Uterus (tissue), 3 donors: ENCODE measurements at regions not wholly inside any gene's neighbourhood (a gene's known extent, or its start where the extent isn't known, plus 50 kb on each side); places are given as distances from the start of the nearest gene placed in this dataset.

Source experiments
- DNase-seq, 2 donors: peaks; one replicate each; pipeline ENCODE4 v3.0.0-alpha.2; 2019 to 2020
- H3K27ac ChIP-seq, 2 donors: fragments of 200-600 bp; sonication (generic); 1 replicate in 1 of 2; 2 replicates in 1 of 2; pipeline ENCODE4 v1.5.1; 2016 to 2018
- H3K27me3 ChIP-seq, 2 donors: fragments of 200-600 bp; sonication (generic); one replicate each; pipeline ENCODE4 v1.5.1; 2018 to 2019; ENCODE audit warnings: control low read depth in 1 of 2
- H3K36me3 ChIP-seq, 2 donors: fragments of 200-600 bp; sonication (generic); one replicate each; pipeline ENCODE4 v1.5.1; 2019; ENCODE audit warnings: control low read depth in 1 of 2
- H3K4me1 ChIP-seq, 2 donors: fragments of 200-600 bp; sonication (generic); one replicate each; pipeline ENCODE4 v1.5.1; 2018 to 2019; ENCODE audit warnings: control low read depth in 1 of 2
- H3K4me3 ChIP-seq, 2 donors: fragments of 200-600 bp; sonication (generic); 1 replicate in 1 of 2; 2 replicates in 1 of 2; pipeline ENCODE4 v1.5.1; 2018 to 2019; ENCODE audit warnings: mild to moderate bottlenecking in 1 of 2
- H3K9me3 ChIP-seq, 2 donors: fragments of 200-600 bp; sonication (generic); one replicate each; pipeline ENCODE4 v1.5.1; 2019; ENCODE audit warnings: control low read depth in 1 of 2
- POLR2A ChIP-seq, 2 donors: fragments of 450-650 bp; IDR thresholded peaks; one replicate each; pipeline ENCODE4 v1.6.1; 2016; ENCODE audit warnings: antibody characterized with exemption in 2 of 2, mild to moderate bottlenecking in 1 of 2, moderate library complexity in 1 of 2
- intact Hi-C: fragments of 100-400 bp; cut with DNase I; formaldehyde crosslinking; loops from one replicate; pipeline ENCODE4 v1.15.1; 2023; ENCODE audit warnings: low total_unique reads
- TF ChIP-seq, protein P1 (sequence below), 4 experiments: fragments of 200-600 bp in 2 of 4; fragments of 450-650 bp in 2 of 4; sonication (generic) in 2 of 4; IDR thresholded peaks; one replicate each; pipeline ENCODE4 v1.5.1; 2016 to 2019; ENCODE audit warnings: antibody characterized with exemption in 4 of 4, mild to moderate bottlenecking in 2 of 4, moderate library complexity in 1 of 4
- donor health status: DM: yes; HTN: yes; CAD: no.

DNA sequence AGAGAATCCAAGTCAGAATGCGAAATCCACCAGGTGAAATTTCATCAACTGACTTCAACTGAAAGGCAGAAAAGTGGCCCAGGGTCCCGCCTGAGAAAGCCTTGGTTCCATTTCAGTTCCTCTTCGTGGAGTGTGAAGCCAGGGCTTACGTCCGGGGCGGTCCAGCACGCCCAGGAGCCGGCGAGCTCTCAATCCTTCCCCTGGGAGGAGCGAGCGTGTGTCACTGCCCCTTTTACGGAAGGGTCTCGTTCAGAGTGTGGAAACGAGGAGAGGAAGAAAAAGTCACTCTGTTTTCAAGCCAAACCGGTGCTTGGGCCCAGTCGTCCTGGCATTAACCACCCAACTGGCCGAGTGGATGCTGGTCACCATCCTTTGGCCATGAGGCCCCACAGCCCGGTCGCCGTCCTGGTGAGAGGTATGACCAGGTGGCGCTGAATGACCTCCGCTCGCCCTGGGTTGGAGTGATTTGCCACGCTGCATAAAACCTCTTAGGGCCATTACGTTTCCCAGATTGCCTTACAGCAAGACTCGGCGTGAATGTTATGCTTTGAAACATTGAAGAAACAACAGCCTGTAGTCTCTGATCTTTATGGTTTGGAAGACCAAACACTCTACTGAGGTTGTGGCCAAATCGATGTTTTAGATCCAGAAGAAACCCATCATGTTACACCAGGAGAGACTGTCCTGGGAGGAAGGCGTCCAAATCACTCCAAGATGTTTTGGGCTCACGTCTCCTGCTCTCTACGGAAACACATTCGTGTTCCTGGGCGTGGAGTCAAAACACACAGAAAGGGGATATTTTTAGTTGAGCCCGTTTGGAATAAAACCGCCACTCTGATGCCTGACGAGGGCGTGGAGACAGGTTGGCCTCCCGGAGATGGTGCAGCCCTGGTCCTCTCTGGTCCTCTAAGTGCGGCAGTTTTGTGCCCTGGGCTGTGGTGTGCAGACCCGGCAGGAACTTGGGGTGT lies 93.6 kb upstream of the ACTRT2 start:
- Histone ChIP-seq H3K9me3 (no peaks in the 10 kb centered on the region), H3K4me3 (no peak overlapping the region), H3K27ac (no peak overlapping the region), H3K36me3 (no peaks in the 10 kb centered on the region), H3K4me1 (no peaks in the 10 kb centered on the region), H3K27me3 (no peaks in the 10 kb centered on the region)
- no peak for TF ChIP-seq POLR2A (IDR thresholded peaks at IDR 0.05)
- TF ChIP-seq, protein P1, sequence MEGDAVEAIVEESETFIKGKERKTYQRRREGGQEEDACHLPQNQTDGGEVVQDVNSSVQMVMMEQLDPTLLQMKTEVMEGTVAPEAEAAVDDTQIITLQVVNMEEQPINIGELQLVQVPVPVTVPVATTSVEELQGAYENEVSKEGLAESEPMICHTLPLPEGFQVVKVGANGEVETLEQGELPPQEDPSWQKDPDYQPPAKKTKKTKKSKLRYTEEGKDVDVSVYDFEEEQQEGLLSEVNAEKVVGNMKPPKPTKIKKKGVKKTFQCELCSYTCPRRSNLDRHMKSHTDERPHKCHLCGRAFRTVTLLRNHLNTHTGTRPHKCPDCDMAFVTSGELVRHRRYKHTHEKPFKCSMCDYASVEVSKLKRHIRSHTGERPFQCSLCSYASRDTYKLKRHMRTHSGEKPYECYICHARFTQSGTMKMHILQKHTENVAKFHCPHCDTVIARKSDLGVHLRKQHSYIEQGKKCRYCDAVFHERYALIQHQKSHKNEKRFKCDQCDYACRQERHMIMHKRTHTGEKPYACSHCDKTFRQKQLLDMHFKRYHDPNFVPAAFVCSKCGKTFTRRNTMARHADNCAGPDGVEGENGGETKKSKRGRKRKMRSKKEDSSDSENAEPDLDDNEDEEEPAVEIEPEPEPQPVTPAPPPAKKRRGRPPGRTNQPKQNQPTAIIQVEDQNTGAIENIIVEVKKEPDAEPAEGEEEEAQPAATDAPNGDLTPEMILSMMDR (IDR thresholded peaks at IDR 0.05), result no peak
- intact Hi-C loops, result no loop called here
- no peak for DNase-seq

DNA sequence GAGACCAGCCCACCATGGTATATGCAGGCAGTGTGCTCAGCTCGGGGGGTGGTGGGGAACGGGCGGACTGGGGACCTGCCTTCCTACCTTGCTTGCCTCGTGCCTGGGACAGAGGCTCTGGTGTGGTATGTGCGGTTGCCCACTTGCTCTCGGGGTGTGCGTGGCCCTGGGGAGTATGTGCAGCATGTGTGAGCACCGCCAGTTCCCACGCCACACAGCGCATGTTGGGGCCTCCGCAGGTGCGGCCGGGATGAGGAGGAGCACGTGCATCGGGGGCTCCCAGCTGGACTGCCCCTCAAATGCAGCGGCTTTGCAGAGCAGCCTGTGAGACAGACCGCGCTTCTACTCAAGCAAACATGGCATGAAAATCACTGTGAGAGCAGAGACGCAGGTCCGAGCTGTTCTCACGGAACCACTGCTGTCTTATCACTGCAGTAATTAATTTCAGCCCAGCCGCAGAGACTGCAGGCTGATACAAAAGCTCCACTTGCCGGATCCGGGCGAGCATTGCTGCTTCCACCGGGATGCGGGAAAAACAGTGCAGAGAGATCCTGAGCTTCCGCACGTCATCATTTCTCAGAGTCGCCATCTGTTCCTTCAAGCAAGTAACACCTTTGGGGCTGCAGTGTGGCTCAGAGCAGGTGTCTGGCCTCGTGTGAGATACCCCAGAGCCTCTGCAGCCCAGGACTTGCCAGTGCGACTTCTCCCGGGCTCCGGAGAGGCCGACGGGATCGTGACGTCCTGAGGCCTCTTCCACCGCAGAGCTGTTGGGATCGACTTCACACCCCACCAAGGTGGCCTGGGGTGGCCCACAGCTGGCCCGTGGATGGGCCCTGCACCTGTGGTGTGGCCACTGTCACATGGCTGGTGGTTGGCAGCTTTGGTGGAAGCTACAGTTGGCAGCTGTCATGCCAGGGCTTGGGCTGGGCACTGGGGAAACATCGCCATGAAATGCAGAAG lies 92.6 kb upstream of the ACTRT2 start:
- DNase-seq, result no peak
- H3K9me3 ChIP-seq, result no peaks in the 10 kb centered on the region
- no peak overlapping the region for H3K4me3 ChIP-seq
- TF ChIP-seq POLR2A (IDR thresholded peaks at IDR 0.05), result no peak
- TF ChIP-seq, protein P1 (IDR thresholded peaks at IDR 0.05), result no peak
- no peaks in the 10 kb centered on the region for H3K4me1 ChIP-seq
- H3K36me3 ChIP-seq, result no peaks in the 10 kb centered on the region
- no peak overlapping the region for H3K27ac ChIP-seq
- intact Hi-C loops, result no loop called here
- no peaks in the 10 kb centered on the region for H3K27me3 ChIP-seq

- TF ChIP-seq, protein P1 (IDR thresholded peaks at IDR 0.05), result no peak
- TF ChIP-seq POLR2A (IDR thresholded peaks at IDR 0.05), result no peak
- no peak overlapping the region for H3K4me3 ChIP-seq
- no peaks in the 10 kb centered on the region for H3K4me1 ChIP-seq
- H3K9me3 ChIP-seq, result no peaks in the 10 kb centered on the region
- H3K27me3 ChIP-seq, result no peaks in the 10 kb centered on the region
- H3K27ac ChIP-seq, result no peak overlapping the region
- DNase-seq, result no peak
- no peaks in the 10 kb centered on the region for H3K36me3 ChIP-seq
- intact Hi-C loops, result no loop called here
Observed at GRCh38 chr1:2929335-2929734, 91.9 kb upstream of the ACTRT2 start.

DNA sequence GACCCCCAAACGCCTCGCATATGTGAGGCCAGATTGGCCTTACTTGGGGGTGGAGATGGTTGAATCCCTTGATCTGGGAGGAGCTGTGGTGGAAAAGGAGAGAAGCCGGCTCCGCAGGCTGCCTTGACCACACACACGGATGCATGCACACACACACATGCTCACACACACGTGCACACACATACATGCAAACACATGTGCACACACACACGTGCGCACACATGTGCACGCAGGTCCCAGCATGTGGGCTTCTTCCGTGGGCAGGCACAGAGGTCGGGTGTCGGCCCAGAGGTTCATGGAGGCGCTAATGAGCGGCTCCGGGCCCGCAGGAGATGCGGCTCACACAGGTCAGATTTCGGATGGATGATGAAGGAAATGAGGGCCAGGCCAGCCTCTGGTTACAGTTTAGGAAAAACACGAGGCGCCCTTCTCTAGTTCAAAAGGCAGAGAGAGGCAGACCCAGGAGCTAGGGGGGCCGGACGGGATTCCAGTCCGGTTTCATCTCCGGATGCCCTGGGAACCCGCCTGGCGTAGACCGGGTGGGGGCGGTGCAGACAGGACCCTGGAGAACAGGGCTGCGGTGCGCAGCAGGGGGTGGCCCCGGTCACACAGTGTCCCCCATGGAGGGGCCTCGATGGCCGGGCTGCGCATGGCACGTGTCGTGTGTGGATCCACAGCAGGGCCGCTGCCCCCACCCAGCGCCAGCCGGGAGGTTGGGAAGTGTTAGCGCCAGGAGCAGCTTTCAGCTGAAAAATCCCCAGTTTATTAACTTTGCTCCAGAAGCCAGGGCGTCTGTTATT lies 91.1 kb upstream of the ACTRT2 start:
- intact Hi-C loops, result no loop called here
- H3K27me3 ChIP-seq, result no peaks in the 10 kb centered on the region

More for the DNA sequence above, 91.1 kb upstream of the ACTRT2 start:
- no peak overlapping the region for H3K4me3 ChIP-seq
- no peak for DNase-seq
- H3K4me1 ChIP-seq, result no peaks in the 10 kb centered on the region
- H3K9me3 ChIP-seq, result no peaks in the 10 kb centered on the region
- no peak for TF ChIP-seq POLR2A (IDR thresholded peaks at IDR 0.05)
- TF ChIP-seq, protein P1 (IDR thresholded peaks at IDR 0.05), result no peak
- no peak overlapping the region for H3K27ac ChIP-seq
- no peaks in the 10 kb centered on the region for H3K36me3 ChIP-seq
